ENCODE measurements at regions not wholly inside any gene's neighbourhood (a gene's known extent, or its start where the extent isn't known, plus 50 kb on each side); places are given as distances from the start of the nearest gene placed in this dataset.

DNA sequence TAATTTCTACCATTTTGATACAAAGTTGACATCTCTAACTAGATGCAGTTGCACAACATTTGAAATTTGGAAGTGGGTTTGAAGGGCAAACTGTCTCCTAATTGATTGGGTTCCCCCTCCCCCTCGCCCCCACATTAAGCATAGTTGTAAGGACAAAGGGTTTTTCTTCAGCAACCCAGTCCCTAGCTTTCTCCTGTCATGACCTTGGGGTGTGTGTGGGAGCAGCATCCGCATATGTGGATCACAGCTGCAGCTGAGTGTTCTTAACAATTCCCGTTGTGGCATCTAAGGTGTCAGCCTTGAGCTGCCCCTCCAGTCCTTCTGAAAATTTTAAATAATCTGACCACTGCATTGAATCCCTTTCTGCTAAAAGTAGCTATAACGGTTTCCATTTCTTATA is 141.3 kb upstream of the CDH10 start:
- TF ChIP-seq, protein P1, sequence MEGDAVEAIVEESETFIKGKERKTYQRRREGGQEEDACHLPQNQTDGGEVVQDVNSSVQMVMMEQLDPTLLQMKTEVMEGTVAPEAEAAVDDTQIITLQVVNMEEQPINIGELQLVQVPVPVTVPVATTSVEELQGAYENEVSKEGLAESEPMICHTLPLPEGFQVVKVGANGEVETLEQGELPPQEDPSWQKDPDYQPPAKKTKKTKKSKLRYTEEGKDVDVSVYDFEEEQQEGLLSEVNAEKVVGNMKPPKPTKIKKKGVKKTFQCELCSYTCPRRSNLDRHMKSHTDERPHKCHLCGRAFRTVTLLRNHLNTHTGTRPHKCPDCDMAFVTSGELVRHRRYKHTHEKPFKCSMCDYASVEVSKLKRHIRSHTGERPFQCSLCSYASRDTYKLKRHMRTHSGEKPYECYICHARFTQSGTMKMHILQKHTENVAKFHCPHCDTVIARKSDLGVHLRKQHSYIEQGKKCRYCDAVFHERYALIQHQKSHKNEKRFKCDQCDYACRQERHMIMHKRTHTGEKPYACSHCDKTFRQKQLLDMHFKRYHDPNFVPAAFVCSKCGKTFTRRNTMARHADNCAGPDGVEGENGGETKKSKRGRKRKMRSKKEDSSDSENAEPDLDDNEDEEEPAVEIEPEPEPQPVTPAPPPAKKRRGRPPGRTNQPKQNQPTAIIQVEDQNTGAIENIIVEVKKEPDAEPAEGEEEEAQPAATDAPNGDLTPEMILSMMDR (IDR thresholded peaks at IDR 0.05; ENCODE audit: low read depth, low read length): no peak
- TF ChIP-seq POLR2A (IDR thresholded peaks at IDR 0.05; ENCODE audit: extremely low read depth, insufficient read length): no peak
- TF ChIP-seq MAX (IDR thresholded peaks at IDR 0.05; ENCODE audit: low read depth, low read length): no peak
- TF ChIP-seq MYC (IDR thresholded peaks at IDR 0.05; ENCODE audit: low read depth, low read length): no peak

Measured in NB4 (cell line).